IMR-90 (cell line): ENCODE measurements at regions not wholly inside any gene's neighbourhood (a gene's known extent, or its start where the extent isn't known, plus 50 kb on each side); places are given as distances from the start of the nearest gene placed in this dataset.

Experiments used
- ATAC-seq: fragments of 200-7000 bp; cut with Tn5 transposase; 2 replicates; pipeline ENCODE4 v1.9.1; 2020; ENCODE audit warnings: low read depth, mild to moderate bottlenecking, moderate library complexity
- BruUV-seq: library from RNA; stranded (reverse); fragments of 400-500 nt; replicated peaks from 2 replicates; lab custom pipeline; 2021; lab: Mats Ljungman, UMichigan
- CTCF ChIA-PET: fragments of 300-600 bp; formaldehyde crosslinking; extraction: SDS; loops from one replicate; lab custom pipeline; 2021; ENCODE audit warnings: antibody characterized with exemption; lab: Yijun Ruan, JAX
- POLR2A ChIA-PET: fragments of 300-600 bp; sonication (Branson Sonifier 250); formaldehyde crosslinking; loops from one replicate; lab custom pipeline; 2022; ENCODE audit warnings: antibody characterized with exemption; ENCODE audit not compliant: unreplicated experiment; lab: Charles Lee
- DNase-seq: peaks from one replicate; pipeline ENCODE4 v3.0.0; 2013
- H2AFZ ChIP-seq: replicated peaks from 2 replicates; pipeline ENCODE3; 2013; ENCODE audit warnings: low read length, mild to moderate bottlenecking; ENCODE audit not compliant: poor library complexity
- H2AK5ac ChIP-seq: 2 replicates; pipeline ENCODE4 v1.6.1; 2013; ENCODE audit warnings: low read depth, low read length, inconsistent platforms
- H2AK9ac ChIP-seq: replicated peaks from 2 replicates; pipeline ENCODE3; 2013; ENCODE audit warnings: mild to moderate bottlenecking, low read depth, low read length, moderate library complexity; ENCODE audit not compliant: poor library complexity
- H2BK120ac ChIP-seq: 2 replicates; pipeline ENCODE4 v1.6.1; 2013; ENCODE audit warnings: low read depth, low read length, inconsistent platforms
- H2BK15ac ChIP-seq: 3 replicates; pipeline ENCODE4 v1.6.1; 2013; ENCODE audit warnings: low read depth, low read length, inconsistent platforms
- H2BK20ac ChIP-seq: 2 replicates; pipeline ENCODE4 v1.6.1; 2013; ENCODE audit warnings: low read depth, mild to moderate bottlenecking, inconsistent platforms, low read length, moderate library complexity
- H2BK5ac ChIP-seq: 2 replicates; pipeline ENCODE4 v1.6.1; 2013; ENCODE audit warnings: mild to moderate bottlenecking, low read depth, low read length, inconsistent platforms; ENCODE audit not compliant: poor library complexity, severe bottlenecking
- H3K14ac ChIP-seq: replicated peaks from 2 replicates; pipeline ENCODE4 v1.6.1; 2013; ENCODE audit warnings: low read depth, low read length, inconsistent platforms
- H3K18ac ChIP-seq: 2 replicates; pipeline ENCODE4 v1.6.1; 2013; ENCODE audit warnings: low read depth, low read length, control low read depth
- H3K23ac ChIP-seq: 2 replicates; pipeline ENCODE4 v1.6.1; 2013; ENCODE audit warnings: low read depth, low read length, inconsistent platforms
- H3K27ac ChIP-seq: 2 replicates; pipeline ENCODE4 v1.5.1; 2013; ENCODE audit warnings: mild to moderate bottlenecking, control low read depth, low read length; ENCODE audit not compliant: insufficient read depth
- H3K27me3 ChIP-seq: 2 replicates; pipeline ENCODE4 v1.6.1; 2013; ENCODE audit warnings: low read length; ENCODE audit not compliant: control insufficient read depth, insufficient read depth
- H3K36me3 ChIP-seq: 2 replicates; pipeline ENCODE4 v1.6.1; 2013; ENCODE audit warnings: low read length, mixed read lengths; ENCODE audit not compliant: control insufficient read depth, insufficient read depth
- H3K4ac ChIP-seq: 2 replicates; pipeline ENCODE4 v1.6.1; 2013; ENCODE audit warnings: low read depth, low read length, inconsistent platforms
- H3K4me1 ChIP-seq: 2 replicates; pipeline ENCODE4 v1.6.1; 2013; ENCODE audit warnings: low read length, mixed read lengths; ENCODE audit not compliant: control insufficient read depth, insufficient read depth
- H3K4me2 ChIP-seq: 2 replicates; pipeline ENCODE4 v1.6.1; 2013; ENCODE audit warnings: low read depth, mild to moderate bottlenecking, control low read depth, low read length, moderate library complexity
- H3K4me3 ChIP-seq: 2 replicates; pipeline ENCODE4 v1.5.1; 2013; ENCODE audit warnings: low read depth, mild to moderate bottlenecking, control low read depth, low read length, moderate library complexity; ENCODE audit not compliant: insufficient read depth
- H3K56ac ChIP-seq: 2 replicates; pipeline ENCODE4 v1.6.1; 2013; ENCODE audit warnings: low read length, inconsistent platforms; ENCODE audit not compliant: insufficient read depth; ENCODE audit errors: extremely low read depth
- H3K79me1 ChIP-seq, 2 experiments: 2 replicates each; pipeline ENCODE4 v1.6.1; 2013; ENCODE audit warnings: low read length in 2 of 2, inconsistent platforms in 1 of 2, low read depth in 1 of 2
- H3K9ac ChIP-seq: 2 replicates; pipeline ENCODE4 v1.6.1; 2013; ENCODE audit warnings: low read depth, low read length, control low read depth
- H3K9me1 ChIP-seq: 2 replicates; pipeline ENCODE4 v1.6.1; 2013; ENCODE audit warnings: low read length, inconsistent platforms; ENCODE audit not compliant: insufficient read depth
- H3K9me3 ChIP-seq: 2 replicates; pipeline ENCODE4 v1.6.1; 2013; ENCODE audit warnings: low read length; ENCODE audit not compliant: control insufficient read depth, insufficient read depth
- H4K20me1 ChIP-seq: 2 replicates; pipeline ENCODE4 v1.6.1; 2013; ENCODE audit warnings: low read length, inconsistent platforms; ENCODE audit not compliant: insufficient read depth
- H4K5ac ChIP-seq: 2 replicates; pipeline ENCODE4 v1.6.1; 2013; ENCODE audit warnings: mild to moderate bottlenecking, low read depth, low read length, control low read depth
- H4K8ac ChIP-seq, 2 experiments: 2 replicates each; pipeline ENCODE4 v1.6.1; 2013; ENCODE audit warnings: low read depth in 2 of 2, low read length in 2 of 2, control low read depth in 1 of 2, inconsistent platforms in 1 of 2
- H4K91ac ChIP-seq: 2 replicates; pipeline ENCODE4 v1.6.1; 2013; ENCODE audit warnings: low read depth, low read length, inconsistent platforms; ENCODE audit not compliant: insufficient read depth
- BHLHE40 ChIP-seq: fragments of 150-350 bp; IDR thresholded peaks from 2 replicates; pipeline ENCODE4 v1.6.1; 2016; ENCODE audit warnings: mild to moderate bottlenecking, low read depth, low read length
- CHD1 ChIP-seq: IDR thresholded peaks from 2 replicates; pipeline ENCODE4 v1.6.1; 2012; ENCODE audit warnings: low read depth, low read length, improper control_type of control experiment
- ELK1 ChIP-seq: fragments of 150-350 bp; IDR thresholded peaks from 2 replicates; pipeline ENCODE4 v1.6.1; 2016; ENCODE audit warnings: low read depth, mild to moderate bottlenecking, low read length, moderate library complexity, borderline replicate concordance
- MAFK ChIP-seq: IDR thresholded peaks from 2 replicates; pipeline ENCODE4 v1.6.1; 2012; ENCODE audit warnings: low read depth, low read length, improper control_type of control experiment
- MAZ ChIP-seq: IDR thresholded peaks from 2 replicates; pipeline ENCODE4 v1.6.1; 2012; ENCODE audit warnings: low read depth, mild to moderate bottlenecking, low read length, improper control_type of control experiment, moderate library complexity, borderline replicate concordance
- MXI1 ChIP-seq: IDR thresholded peaks from 2 replicates; pipeline ENCODE4 v1.6.1; 2012; ENCODE audit warnings: low read depth, mild to moderate bottlenecking, low read length, moderate library complexity, borderline replicate concordance
- NFE2L2 ChIP-seq: fragments of 150-350 bp; IDR thresholded peaks from 2 replicates; pipeline ENCODE4 v1.6.1; 2016; ENCODE audit warnings: low read depth, mild to moderate bottlenecking, low read length
- POLR2A ChIP-seq: IDR thresholded peaks from 2 replicates; pipeline ENCODE4 v1.6.1; 2012; ENCODE audit warnings: mild to moderate bottlenecking, low read depth, low read length
- RAD21 ChIP-seq: IDR thresholded peaks from 2 replicates; pipeline ENCODE4 v1.6.1; 2012; ENCODE audit warnings: low read length, improper control_type of control experiment
- RCOR1 ChIP-seq: IDR thresholded peaks from 2 replicates; pipeline ENCODE4 v1.6.1; 2012; ENCODE audit warnings: mild to moderate bottlenecking, low read length, improper control_type of control experiment; ENCODE audit not compliant: insufficient replicate concordance
- RFX5 ChIP-seq: IDR thresholded peaks from 2 replicates; pipeline ENCODE4 v1.8.0; 2012; ENCODE audit warnings: low read depth, mild to moderate bottlenecking, low read length, moderate library complexity
- USF2 ChIP-seq: fragments of 150-350 bp; IDR thresholded peaks from 2 replicates; pipeline ENCODE4 v1.6.1; 2017; ENCODE audit warnings: mild to moderate bottlenecking, antibody characterized with exemption, low read length, low read depth
- WGBS, 2 experiments: methylation state at CpG; one replicate each; pipeline versions ENCODE4 v1.1.5 to v1.1.7; 2013; ENCODE audit warnings: missing lambda C conversion rate in 2 of 2; ENCODE audit not compliant: insufficient read length in 1 of 2; ENCODE audit errors: extremely low coverage in 2 of 2; 5-methylcytosine and 5-hydroxymethylcytosine counted together
- dilution Hi-C: fragments of 300-500 bp; cut with HindIII; formaldehyde crosslinking; loops from one replicate; pipeline ENCODE4 v1.14.3; 2018; ENCODE audit warnings: low sequenced_read_pairs; ENCODE audit not compliant: unreplicated experiment
- in situ Hi-C: fragments of 300-500 bp; cut with MboI; formaldehyde crosslinking; loops from 3 replicates; pipeline ENCODE4 v1.14.3; 2019; ENCODE audit warnings: low sequenced_read_pairs, inconsistent platforms, mixed read lengths
- intact Hi-C: fragments of 100-400 bp; cut with micrococcal nuclease; formaldehyde crosslinking; loops from 2 replicates; pipeline ENCODE4 v1.10.0; 2022

GRCh38 chr6:86487660-86488221, 449.6 kb upstream of the HTR1E start:
- H3K23ac ChIP-seq = no peak overlapping the region
- no peak overlapping the region for H3K9ac ChIP-seq
- BruUV-seq = no TSS peak
- no peaks in the 10 kb centered on the region for H4K20me1 ChIP-seq
- no peak overlapping the region for H2BK15ac ChIP-seq
- H3K27ac ChIP-seq = no peak overlapping the region
- no peaks in the 10 kb centered on the region for H3K27me3 ChIP-seq
- H3K56ac ChIP-seq = no peak overlapping the region
- no peak overlapping the region for H3K14ac ChIP-seq
- no peak for TF ChIP-seq RFX5
- TF ChIP-seq RAD21 = no peak
- no peak for TF ChIP-seq MXI1
- TF ChIP-seq POLR2A = no peak
- no peak for TF ChIP-seq ELK1
- TF ChIP-seq CHD1 = no peak
- no peak for TF ChIP-seq MAFK
- no peak for TF ChIP-seq NFE2L2
- no peak for TF ChIP-seq MAZ
- no peak for TF ChIP-seq BHLHE40
- no peak for TF ChIP-seq RCOR1
- no peak for TF ChIP-seq USF2
- H3K9me1 ChIP-seq = no peaks in the 10 kb centered on the region
- dilution Hi-C loops = no loop called here
- no peak overlapping the region for H3K4me2 ChIP-seq
- H3K36me3 ChIP-seq = no peaks in the 10 kb centered on the region
- DNase-seq = no peak
- H2AFZ ChIP-seq = no peak overlapping the region
- H3K4ac ChIP-seq = no peak overlapping the region
- intact Hi-C loops = no loop called here
- ChIA-PET CTCF (no interaction called here), POLR2A (no interaction called here)
- no peak for ATAC-seq
- no peak overlapping the region for H2BK20ac ChIP-seq
- H2AK5ac ChIP-seq = no peak overlapping the region
- H2BK120ac ChIP-seq = no peak overlapping the region
- peaks cover 5% of the 10 kb centered on the region for H3K9me3 ChIP-seq
- no peaks in the 10 kb centered on the region for H3K4me1 ChIP-seq
- no CpG with 5 or more reads among the region's 2 CpGs for WGBS, 2 experiments
- no peak overlapping the region for H4K8ac ChIP-seq
- H3K18ac ChIP-seq = no peak overlapping the region
- no peak overlapping the region for H2AK9ac ChIP-seq
- H4K91ac ChIP-seq = no peak overlapping the region
- in situ Hi-C loops = no loop called here
- no peaks in the 10 kb centered on the region for H3K79me1 ChIP-seq
- H2BK5ac ChIP-seq = no peak overlapping the region
- H4K5ac ChIP-seq = no peak overlapping the region
- H3K4me3 ChIP-seq = no peak overlapping the region
